ENCODE measurements at regions not wholly inside any gene's neighbourhood (a gene's known extent, or its start where the extent isn't known, plus 50 kb on each side); places are given as distances from the start of the nearest gene placed in this dataset.

GRCh38 chr13:66117563-66117962 is 1112.6 kb downstream of the PCDH9 start:
- TF ChIP-seq CTCF (IDR thresholded peaks at IDR 0.05) (no peak), EP300 (IDR thresholded peaks at IDR 0.05) (no peak), POLR2A (IDR thresholded peaks at IDR 0.05) (no peak)
